Heart left ventricle (tissue), 13 donors: ENCODE measurements at regions not wholly inside any gene's neighbourhood (a gene's known extent, or its start where the extent isn't known, plus 50 kb on each side); places are given as distances from the start of the nearest gene placed in this dataset.

ENCODE experiments used
- POLR2A ChIP-seq, 2 donors: fragments of 450-650 bp; IDR thresholded peaks; one replicate each; pipeline ENCODE4 v1.6.1; 2017; ENCODE audit warnings: antibody characterized with exemption in 2 of 2, mild to moderate bottlenecking in 2 of 2, moderate library complexity in 2 of 2
- TF ChIP-seq, protein P1 (sequence below), 12 donors: fragments of 200-600 bp; sonication (generic) in 4 of 12; IDR thresholded peaks; one replicate each; pipeline versions ENCODE4 v1.5.0 to v1.8.0; 2018 to 2022; ENCODE audit warnings: antibody characterized with exemption in 12 of 12, mild to moderate bottlenecking in 5 of 12
- donor health status: ischemic (EF 13 %, LVEDD 7.1; RV severe dilation, severe dysfunction).
- donor health status: DM: no; HTN: yes; CAD: no.
- donor health status: DM: no; HTN: no; CAD: no.
- donor health status: ischemic (EF 25% LVEDD 6.9; RV normal size, moderate dysfunction).
- donor health status: ischemic (EF 25% LVEDD 5.7; RV mildly dilated, moderate dysfunction).
- donor health status: ischemic (EF 35%, LVEDD 5.7; RV mildly dilated, moderate dysfunction).
- donor health status: nonischemic (EF 11% LVEDD 7.7; RV severe dilation, severe dysfunction).
- donor health status: DM: yes; HTN: yes; CAD: no.
- donor health status: PGD.
- donor health status: ischemic (EF 29% LVEDD 5.4; RV normal size, mild dysfunction).
- donor health status: nonischemic (EF 23%, LVEDD 6.1; RV moderate dilation, normal function).

DNA sequence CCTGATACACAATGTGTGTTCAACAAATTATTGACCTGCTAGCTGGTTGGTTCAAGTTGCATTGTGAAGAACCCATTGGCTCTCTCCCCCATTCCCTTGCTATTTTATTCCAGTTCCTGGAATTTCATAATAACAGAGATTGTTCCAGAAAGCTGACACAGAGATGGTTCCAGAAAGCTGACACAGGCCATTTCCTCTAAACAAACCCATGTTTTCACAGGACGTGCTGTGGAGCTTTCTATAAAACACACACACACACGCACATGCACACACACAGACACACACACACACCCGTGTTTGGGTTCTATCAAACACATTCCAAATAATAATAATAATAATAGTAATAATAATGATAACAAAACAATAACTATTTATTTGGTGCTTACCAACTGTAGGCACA is 259.1 kb downstream of the CLIC5 start:
- no peak for TF ChIP-seq POLR2A (IDR thresholded peaks at IDR 0.05)
- TF ChIP-seq, protein P1, sequence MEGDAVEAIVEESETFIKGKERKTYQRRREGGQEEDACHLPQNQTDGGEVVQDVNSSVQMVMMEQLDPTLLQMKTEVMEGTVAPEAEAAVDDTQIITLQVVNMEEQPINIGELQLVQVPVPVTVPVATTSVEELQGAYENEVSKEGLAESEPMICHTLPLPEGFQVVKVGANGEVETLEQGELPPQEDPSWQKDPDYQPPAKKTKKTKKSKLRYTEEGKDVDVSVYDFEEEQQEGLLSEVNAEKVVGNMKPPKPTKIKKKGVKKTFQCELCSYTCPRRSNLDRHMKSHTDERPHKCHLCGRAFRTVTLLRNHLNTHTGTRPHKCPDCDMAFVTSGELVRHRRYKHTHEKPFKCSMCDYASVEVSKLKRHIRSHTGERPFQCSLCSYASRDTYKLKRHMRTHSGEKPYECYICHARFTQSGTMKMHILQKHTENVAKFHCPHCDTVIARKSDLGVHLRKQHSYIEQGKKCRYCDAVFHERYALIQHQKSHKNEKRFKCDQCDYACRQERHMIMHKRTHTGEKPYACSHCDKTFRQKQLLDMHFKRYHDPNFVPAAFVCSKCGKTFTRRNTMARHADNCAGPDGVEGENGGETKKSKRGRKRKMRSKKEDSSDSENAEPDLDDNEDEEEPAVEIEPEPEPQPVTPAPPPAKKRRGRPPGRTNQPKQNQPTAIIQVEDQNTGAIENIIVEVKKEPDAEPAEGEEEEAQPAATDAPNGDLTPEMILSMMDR (IDR thresholded peaks at IDR 0.05), result no peak
